ENCODE measurements at regions not wholly inside any gene's neighbourhood (a gene's known extent, or its start where the extent isn't known, plus 50 kb on each side); places are given as distances from the start of the nearest gene placed in this dataset.

- no peak; the same call in 1 of the 2 replicates for TF ChIP-seq POLR2AphosphoS5 (IDR thresholded peaks at IDR 0.05; ENCODE audit: borderline replicate concordance, low read depth, low read length)
- TF ChIP-seq EZH2 (IDR thresholded peaks at IDR 0.05), result no peak
Observed at GRCh38 chr13:91292630-91293221, 54.8 kb upstream of the MIR17HG start.
